Lower lobe of right lung (tissue), 2 donors: ENCODE measurements at regions not wholly inside any gene's neighbourhood (a gene's known extent, or its start where the extent isn't known, plus 50 kb on each side); places are given as distances from the start of the nearest gene placed in this dataset.

ENCODE experiments used
- ATAC-seq, 2 donors: fragments of 200-7000 bp; cut with Tn5 transposase; one replicate each; pipeline ENCODE4 v1.9.1; 2020 to 2022; ENCODE audit warnings: mild to moderate bottlenecking in 2 of 2, moderate library complexity in 2 of 2
- DNase-seq: peaks from one replicate; pipeline ENCODE4 v3.0.0-alpha.2; 2020
- H3K27ac ChIP-seq: fragments of 200-600 bp; one replicate; pipeline ENCODE4 v1.8.0; 2022
- H3K27me3 ChIP-seq: fragments of 200-600 bp; one replicate; pipeline ENCODE4 v1.8.0; 2022; ENCODE audit warnings: low read depth
- H3K36me3 ChIP-seq: fragments of 200-600 bp; one replicate; pipeline ENCODE4 v1.8.0; 2022; ENCODE audit warnings: mild to moderate bottlenecking
- H3K4me1 ChIP-seq: fragments of 200-600 bp; one replicate; pipeline ENCODE4 v1.8.0; 2022
- H3K4me3 ChIP-seq: fragments of 200-600 bp; one replicate; pipeline ENCODE4 v1.8.0; 2022; ENCODE audit warnings: mild to moderate bottlenecking
- H3K9me3 ChIP-seq: fragments of 200-600 bp; one replicate; pipeline ENCODE4 v1.8.0; 2022
- CTCF ChIP-seq: fragments of 200-600 bp; IDR thresholded peaks from one replicate; pipeline ENCODE4 v1.8.0; 2022; ENCODE audit warnings: antibody characterized with exemption, mild to moderate bottlenecking
- intact Hi-C: fragments of 100-400 bp; cut with DNase I; formaldehyde crosslinking; loops from one replicate; pipeline ENCODE4 v1.11.0; 2022
- donor health status: DM: no; HTN: yes; CAD: no; lungs with severe emphysema.

DNA sequence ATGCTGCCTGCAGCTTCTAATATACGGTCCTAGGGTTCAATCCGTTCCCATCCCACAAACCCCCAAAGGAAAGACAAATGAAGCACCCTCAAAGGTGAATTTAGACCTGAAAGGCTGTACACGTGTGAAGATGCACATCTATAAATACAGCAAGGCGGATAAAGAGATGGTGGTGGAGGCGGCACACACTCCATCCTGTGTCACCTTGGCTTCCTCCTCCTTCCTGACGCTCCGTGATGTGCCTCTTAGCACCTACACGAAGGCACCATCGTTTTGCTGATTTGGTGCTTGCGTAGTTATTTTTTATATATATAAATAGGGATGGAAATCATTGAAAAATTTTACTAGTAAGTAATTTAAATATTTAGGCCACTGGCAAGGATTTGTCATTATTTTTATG, 359.4 kb downstream of the NPHP4 start:
- TF ChIP-seq CTCF, result no peak
- Histone ChIP-seq H3K4me1 (no peaks in the 10 kb centered on the region), H3K27me3 (peaks cover 3% of the 10 kb centered on the region), H3K36me3 (no peaks in the 10 kb centered on the region), H3K27ac (no peak overlapping the region), H3K4me3 (no peak overlapping the region), H3K9me3 (no peaks in the 10 kb centered on the region)
- DNase-seq (no peak), ATAC-seq (no peak)
- intact Hi-C loops, result no loop called here

DNA sequence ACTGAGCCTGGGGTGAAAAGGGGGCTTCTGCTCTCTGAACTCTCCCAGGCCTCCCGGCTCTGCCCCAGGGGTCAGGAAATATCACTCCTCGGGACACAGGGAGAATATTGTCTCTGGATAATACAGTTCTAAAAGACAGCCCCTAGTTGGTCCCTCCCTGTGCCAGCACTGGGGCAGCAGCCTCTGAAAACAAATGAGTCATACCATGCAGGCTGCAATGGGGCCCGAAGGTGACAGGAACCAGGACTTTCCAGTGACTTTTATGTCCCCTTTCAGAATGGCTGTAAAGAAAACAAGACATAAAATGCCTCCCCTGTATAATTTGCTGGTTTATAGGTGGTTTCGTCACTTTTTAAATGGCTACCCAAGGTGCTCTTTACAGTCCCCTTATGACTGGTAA, 360.0 kb downstream of the NPHP4 start:
- ATAC-seq, result no peak
- H3K9me3 ChIP-seq, result no peaks in the 10 kb centered on the region
- H3K36me3 ChIP-seq, result no peaks in the 10 kb centered on the region
- H3K4me1 ChIP-seq, result no peaks in the 10 kb centered on the region
- TF ChIP-seq CTCF, result no peak
- intact Hi-C loops, result no loop called here
- peaks cover 3% of the 10 kb centered on the region for H3K27me3 ChIP-seq
- no peak overlapping the region for H3K27ac ChIP-seq
- DNase-seq, result no peak
- no peak overlapping the region for H3K4me3 ChIP-seq

- peaks cover 6% of the 10 kb centered on the region for H3K27me3 ChIP-seq
- no peaks in the 10 kb centered on the region for H3K36me3 ChIP-seq
- H3K27ac ChIP-seq, result no peak overlapping the region
- H3K4me1 ChIP-seq, result no peaks in the 10 kb centered on the region
- ATAC-seq (no peak), DNase-seq (no peak)
- no peaks in the 10 kb centered on the region for H3K9me3 ChIP-seq
- H3K4me3 ChIP-seq, result no peak overlapping the region
- intact Hi-C loops, result no loop called here
- no peak for TF ChIP-seq CTCF
Observed at GRCh38 chr1:5628416-5628815, 363.8 kb downstream of the NPHP4 start.

DNA sequence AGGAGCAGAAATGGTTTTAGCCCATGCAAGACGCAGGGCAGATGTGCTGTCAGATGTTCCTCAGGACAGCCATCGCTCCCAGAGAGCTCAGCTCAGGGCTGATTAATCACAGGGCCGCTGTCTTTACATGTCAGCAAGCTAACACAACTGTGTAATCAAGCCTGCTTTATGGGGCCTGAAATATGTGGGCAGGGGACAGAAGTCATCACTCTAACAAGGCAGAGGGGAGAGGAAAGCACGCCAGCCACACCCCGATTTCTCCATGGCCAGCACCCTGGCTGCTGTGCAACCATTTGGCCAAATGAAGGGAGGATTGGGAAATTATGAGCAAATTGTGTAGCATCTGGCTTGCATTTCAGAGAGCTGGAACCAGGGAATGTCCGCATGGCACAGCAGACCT, 368.8 kb downstream of the NPHP4 start:
- H3K9me3 ChIP-seq, result no peaks in the 10 kb centered on the region
- intact Hi-C loops, result no loop called here
- no peak for ATAC-seq
- H3K27ac ChIP-seq, result no peak overlapping the region
- TF ChIP-seq CTCF, result no peak
- no peaks in the 10 kb centered on the region for H3K36me3 ChIP-seq
- H3K4me3 ChIP-seq, result no peak overlapping the region
- peaks cover 8% of the 10 kb centered on the region for H3K27me3 ChIP-seq
- no peaks in the 10 kb centered on the region for H3K4me1 ChIP-seq
- no peak for DNase-seq

GRCh38 chr1:5622412-5622811, 369.8 kb downstream of the NPHP4 start:
- no peaks in the 10 kb centered on the region for H3K4me1 ChIP-seq
- intact Hi-C loops, result no loop called here
- H3K27me3 ChIP-seq, result peaks cover 8% of the 10 kb centered on the region
- no peak for TF ChIP-seq CTCF
- no peaks in the 10 kb centered on the region for H3K36me3 ChIP-seq
- no peak overlapping the region for H3K4me3 ChIP-seq
- no peaks in the 10 kb centered on the region for H3K9me3 ChIP-seq
- H3K27ac ChIP-seq, result no peak overlapping the region
- no peak for ATAC-seq
- no peak for DNase-seq

DNA sequence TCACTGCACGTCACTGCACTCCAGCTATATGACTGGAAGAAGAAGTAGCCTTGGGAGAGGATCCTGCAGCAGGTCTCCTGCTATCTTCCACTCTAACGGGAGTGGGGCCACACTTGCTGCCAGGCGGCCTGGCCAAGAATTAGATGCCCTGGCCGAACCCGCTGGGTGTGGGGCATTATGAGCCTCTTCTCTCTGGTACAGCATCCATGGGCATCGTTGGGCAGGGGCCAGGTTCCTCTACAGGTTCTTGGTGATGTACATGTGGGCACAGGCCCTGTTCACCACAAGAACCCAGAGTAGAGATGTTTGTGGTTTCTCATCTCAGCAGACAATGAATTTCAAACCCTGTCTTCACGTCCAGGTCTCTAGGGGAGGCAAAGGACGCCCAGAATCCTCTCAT, 370.5 kb downstream of the NPHP4 start:
- Histone ChIP-seq H3K9me3 (no peaks in the 10 kb centered on the region), H3K4me1 (no peaks in the 10 kb centered on the region), H3K36me3 (no peaks in the 10 kb centered on the region), H3K4me3 (no peak overlapping the region), H3K27me3 (peaks cover 8% of the 10 kb centered on the region), H3K27ac (no peak overlapping the region)
- no peak for DNase-seq
- no peak for TF ChIP-seq CTCF
- ATAC-seq, result no peak
- intact Hi-C loops, result no loop called here
